EL (cell line): ENCODE measurements at regions not wholly inside any gene's neighbourhood (a gene's known extent, or its start where the extent isn't known, plus 50 kb on each side); places are given as distances from the start of the nearest gene placed in this dataset.

Experiments used
- DNase-seq: peaks from one replicate; pipeline ENCODE4 v3.0.0-alpha.2; 2016

DNA sequence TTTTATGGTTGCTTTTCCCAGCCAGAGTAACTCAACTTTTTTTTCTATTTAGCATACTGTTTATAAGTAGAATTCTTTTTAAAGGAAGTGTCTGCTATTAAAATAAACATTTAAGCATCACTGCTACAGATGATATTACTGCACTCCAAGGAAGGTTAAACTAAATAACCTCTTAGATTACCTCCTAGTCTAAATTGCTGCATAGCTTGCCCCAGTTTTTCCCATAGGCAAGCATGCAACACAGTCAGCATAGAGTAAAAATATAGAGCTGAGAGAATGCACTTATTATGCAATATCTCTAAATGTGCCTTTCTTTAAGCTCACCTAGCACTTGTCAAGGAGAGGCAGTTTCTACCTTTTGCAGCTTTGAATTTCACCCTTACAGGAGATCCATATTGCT, 1392.4 kb upstream of the CELF2 start:
- no peak for DNase-seq

DNA sequence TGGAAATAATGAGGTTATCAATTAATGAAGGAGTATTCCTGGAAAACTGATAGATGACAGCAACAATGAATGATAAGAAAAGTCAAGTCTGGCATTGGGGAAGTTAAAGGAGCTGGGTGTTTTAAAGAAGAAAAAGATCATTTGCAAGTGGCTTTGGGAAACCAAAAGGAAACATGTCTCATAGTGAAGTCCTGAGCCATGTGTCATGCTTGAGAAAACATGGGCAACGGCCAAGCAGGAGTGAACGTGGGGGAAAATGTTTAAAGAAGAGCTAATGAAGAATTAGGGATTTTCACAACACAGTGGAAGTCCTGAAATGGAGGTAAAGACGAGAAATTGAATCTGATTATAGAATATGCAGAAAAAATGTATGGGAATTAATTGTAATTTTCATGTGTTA, 1383.2 kb upstream of the CELF2 start:
- DNase-seq = peak; percentile 36

DNA sequence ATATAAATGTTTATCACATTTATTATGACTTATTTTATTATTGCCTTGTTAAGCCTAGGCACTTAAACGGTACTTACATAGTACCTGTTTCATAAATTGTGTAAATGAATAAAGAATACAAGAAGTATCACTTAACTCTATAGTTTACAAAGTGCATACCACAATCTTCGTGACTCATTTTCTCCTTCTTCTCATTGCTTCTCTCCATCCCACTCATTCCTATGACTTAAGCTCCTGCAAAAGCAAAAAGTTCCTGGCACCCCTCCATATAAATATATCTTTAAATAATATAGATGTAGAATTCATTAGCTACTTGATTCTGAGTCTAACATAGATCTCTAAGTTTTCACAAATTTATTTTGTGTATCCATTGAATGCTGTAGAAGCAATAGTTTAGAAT, 1382.0 kb upstream of the CELF2 start:
- DNase-seq = peak; percentile 28

DNA sequence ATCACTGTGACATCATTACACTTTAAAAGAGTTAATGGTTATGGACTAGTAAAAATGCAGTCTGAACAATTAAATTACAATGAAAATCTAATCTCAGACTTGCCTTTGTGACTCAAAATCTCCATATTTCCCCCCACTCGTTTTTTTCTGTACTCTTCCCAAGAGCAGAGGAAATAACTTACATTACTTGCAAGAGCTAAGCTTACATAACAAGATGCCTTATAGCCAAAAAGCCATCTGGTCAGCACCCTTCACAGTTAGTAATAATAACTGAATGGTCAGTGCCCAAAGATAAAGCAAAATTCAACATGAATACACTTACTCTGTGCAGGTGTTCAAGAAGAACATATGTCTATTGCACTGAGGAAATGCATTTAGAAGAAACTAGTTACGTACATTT, 1381.5 kb upstream of the CELF2 start:
- DNase-seq = no peak

DNA sequence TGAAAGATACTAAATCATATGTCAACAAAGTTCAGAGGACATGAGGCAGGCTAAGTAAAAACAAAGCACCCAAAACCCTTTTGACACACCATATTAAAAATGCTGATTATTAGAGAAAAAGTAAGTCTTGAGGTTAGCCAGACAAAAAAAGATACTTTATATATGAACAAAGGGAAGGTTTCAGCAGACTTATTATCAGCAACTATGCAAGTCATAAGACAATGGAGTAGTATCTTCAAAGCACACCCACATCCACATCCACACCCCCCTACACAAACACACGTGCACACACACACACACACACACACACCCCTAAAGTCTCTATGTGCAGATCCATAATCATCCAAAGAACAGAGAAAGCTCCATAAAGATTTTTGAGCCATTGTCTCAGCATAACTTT, 1373.9 kb upstream of the CELF2 start:
- DNase-seq = no peak

DNA sequence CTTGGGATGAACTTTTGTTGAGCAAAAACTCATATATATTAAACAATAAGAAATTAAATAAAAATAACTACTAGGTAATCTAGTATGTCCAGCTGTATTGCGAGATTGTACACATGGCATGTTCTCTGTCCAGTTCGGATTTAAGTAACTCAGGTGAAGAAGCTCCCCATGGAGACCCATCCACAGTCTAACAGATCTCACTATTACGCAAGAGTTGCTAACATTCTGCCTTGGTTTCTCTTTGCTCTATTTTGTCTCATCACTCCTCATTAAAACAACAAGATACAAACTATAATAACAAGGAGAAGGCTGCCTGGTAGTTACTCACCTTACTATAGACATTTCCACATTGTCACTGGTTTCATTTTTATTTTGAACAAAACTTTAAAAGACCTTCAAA, 1372.3 kb upstream of the CELF2 start:
- no peak for DNase-seq

DNA sequence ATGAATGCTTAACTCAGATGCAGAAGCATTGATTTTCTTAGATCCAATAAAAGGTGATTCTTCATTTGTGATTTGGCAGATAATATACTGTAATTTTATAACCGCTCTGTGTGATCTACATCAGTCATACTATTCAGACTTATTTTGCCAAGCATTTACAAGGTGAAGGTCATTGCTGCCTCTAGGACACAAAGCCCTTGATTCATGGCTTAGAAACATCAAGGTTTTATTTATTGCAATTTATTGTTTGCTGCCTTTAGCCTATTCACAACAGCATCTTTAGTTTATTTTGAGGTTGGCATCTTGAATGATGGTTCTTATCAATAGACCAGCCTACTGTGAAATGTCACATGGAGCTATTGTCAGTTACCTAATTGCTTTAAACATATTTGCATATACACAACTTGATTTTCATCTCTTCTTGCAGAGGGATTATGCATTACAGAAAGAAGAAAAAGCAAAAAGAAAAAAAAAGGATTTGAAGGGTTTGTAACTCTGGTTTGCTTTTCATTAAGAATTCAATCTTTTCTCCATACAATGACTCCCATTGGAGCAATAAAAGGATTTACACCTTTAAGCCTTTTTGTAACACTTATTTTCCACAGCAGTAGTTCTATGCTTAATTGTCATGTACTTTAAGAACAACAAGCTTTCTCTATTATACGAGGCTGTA, 1371.6 kb upstream of the CELF2 start:
- no peak for DNase-seq

DNA sequence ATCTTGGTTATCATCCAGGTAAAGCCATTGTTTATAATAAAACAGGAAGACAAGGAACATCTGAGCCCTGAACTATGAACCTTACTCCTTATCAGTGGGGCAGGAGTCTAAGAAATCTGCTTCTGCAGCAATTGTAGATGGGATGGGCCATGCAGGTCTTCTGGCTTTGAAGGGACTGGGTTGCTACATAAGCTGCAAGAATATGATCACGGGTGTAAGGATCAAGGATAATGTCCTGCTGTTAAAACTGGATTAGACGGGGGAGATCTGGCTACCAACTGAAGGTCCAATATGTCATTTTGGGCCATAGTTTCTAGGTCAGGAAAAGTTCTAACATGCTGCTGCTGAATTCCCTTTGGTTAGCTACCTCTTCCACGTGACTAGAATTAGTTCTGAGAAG, 1363.4 kb upstream of the CELF2 start:
- no peak for DNase-seq

DNA sequence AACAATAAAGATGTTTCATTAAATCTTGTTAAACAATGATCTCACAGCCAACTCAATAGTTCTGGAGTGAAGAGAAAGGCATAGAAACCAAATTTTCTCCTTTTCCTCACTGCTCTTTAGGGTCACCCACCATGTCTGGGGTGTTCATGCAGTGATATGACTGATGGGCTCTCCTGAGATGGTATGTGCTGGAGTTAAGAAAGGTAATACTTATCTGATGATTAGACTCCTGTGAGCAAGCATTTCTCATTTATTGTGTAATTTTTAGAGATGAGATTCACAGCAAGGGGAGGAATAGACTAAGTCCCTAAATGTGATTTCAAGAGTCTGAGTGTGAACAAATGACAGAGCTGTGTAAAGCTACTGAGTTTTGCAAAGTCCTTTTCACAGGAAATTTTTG, 1361.3 kb upstream of the CELF2 start:
- DNase-seq = no peak

DNA sequence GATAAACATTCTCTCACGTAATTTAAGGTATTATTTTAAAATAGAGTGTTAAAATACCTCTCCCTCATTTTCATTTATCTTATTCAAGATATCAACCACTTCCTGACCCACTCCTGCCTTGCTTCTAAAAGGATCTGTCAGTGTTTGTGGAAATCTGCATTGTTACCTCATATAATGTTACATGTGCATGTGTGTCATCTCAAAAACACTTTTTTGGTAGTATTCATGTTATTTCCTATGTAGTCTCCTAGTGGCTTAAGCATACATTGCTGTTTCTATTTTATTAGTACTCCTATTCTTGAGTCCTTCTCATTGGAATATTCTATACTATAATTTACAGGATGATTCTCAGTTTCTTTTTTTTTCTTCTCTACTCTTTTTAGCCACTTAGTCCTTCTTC, 1360.7 kb upstream of the CELF2 start:
- DNase-seq = no peak

DNA sequence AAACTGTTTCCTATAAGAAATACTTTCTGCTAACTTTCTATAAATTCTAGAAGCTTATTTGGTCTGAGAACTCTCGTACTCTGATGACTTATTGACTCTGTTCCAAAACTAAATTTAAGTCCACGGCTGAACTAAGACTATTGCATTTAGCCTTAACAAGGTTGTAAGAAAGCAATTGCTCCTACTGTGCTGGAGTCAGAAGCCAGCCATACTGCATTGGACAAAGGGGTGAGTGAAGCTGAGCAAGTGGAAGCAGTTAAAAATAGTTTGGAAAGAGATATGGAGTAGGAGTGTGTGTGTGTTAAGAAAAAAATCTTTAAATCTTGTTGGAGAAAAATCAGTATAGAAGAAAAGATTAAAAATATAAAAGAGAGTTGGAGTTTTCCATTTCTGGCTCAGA, 1360.1 kb upstream of the CELF2 start:
- DNase-seq = no peak

DNA sequence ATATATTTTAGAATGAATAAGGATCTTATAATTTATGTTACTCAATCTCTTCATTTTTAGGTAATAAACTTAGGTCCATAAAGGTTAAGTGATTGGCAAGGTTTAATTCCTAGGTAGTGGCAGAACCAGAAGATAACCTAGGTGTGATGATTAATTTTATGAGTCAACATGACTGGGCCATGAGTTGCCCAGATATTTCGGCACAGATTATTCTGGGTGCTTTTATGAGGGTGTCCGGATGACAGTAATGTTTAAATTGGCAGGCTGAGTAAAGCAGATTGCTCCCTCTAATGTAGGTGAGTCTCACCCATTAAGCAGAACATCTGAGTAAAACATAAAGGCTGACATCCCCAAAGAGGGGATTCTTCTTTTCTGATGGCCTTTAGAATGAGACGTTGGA, 1349.3 kb upstream of the CELF2 start:
- DNase-seq = no peak

DNA sequence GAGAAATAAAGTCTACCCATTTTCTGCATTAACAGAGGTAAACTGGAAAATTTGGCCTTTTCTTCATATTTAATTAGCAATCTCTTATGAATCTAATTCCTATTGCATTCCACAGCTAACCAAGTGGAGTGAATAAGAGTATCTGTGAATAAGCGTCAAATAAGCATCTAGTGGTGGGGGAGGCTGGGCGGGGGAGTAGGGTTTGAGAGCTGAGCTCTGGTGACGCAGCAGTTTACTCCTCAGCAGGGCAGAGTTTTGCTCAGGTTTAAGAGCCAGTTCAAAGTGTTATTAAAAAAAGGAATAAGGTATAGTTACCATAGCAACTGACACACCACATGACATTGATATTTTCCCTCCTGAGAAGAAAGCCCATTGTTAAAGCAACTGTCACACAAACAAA, 1346.8 kb upstream of the CELF2 start:
- DNase-seq = no peak

DNA sequence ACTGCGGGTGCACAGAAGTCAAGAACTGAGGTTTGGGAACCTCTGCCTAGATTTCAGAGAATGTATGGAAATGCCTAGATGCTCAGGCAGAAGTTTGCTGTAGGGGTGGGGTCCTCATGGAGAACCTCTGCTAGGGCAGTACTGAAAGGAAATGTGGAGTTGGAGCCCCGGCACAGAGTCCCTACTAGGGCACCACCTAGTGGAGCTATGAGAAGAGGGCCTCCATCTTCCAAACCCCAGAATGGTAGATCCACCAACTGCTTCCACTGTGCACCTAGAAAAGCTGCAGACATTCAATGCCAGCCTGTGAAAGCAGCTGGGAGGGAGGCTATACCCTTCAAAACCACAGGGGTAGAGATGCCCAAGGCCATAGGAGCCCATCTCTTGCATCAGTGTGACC, 1336.0 kb upstream of the CELF2 start:
- no peak for DNase-seq

DNA sequence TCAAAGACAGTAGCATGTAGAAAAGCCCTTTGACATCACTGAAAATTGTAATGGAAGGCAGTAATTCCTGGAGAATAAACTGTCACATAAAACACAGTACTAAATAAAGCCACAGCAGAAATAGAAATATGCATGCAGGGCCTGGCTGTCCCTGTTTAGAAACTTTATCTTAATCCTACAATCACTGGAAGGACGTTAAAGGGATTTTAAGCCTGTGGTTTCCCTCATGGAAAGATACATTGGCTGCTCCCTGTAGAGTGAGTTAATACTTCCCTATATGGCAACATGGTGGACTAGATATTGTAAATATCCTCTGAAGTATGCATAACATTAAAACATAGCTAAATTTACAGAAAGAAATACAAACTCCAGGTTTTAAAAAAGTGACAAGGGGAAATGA, 1334.9 kb upstream of the CELF2 start:
- no peak for DNase-seq

DNA sequence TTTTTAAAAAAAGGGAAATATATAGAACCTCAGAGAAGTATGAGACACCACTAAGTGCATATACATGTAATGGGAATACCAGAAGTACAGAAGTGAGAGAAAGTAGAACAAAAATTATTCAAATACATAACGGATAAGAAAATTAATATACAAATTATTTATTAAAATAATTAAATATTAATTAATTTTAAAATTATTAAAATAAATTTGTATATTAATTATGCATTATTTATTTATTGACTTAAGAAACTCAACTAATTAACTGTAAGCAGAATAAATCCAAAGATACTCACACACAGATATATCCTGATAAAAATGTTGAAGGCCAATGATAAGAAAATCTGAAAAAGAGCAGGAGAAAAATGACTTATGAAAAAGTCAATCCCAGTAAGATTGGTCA, 1333.5 kb upstream of the CELF2 start:
- DNase-seq = no peak

DNA sequence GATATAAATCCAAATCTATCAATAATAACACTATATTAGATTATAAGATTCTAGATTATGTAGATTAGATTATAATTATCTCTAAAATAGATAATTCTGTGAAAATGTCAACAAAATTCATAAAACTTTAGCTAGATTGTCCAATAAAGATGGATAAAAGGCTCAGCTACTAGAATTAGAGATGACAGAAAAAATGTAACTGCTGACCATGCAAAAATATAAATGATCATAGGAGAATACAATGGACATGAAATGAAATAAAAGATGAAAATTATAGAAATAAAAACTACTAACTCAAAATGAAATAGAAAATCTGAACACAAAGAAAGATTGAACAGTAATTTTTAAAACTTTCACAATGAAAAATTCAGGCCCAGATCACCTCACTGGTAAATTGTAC, 1332.1 kb upstream of the CELF2 start:
- no peak for DNase-seq

DNA sequence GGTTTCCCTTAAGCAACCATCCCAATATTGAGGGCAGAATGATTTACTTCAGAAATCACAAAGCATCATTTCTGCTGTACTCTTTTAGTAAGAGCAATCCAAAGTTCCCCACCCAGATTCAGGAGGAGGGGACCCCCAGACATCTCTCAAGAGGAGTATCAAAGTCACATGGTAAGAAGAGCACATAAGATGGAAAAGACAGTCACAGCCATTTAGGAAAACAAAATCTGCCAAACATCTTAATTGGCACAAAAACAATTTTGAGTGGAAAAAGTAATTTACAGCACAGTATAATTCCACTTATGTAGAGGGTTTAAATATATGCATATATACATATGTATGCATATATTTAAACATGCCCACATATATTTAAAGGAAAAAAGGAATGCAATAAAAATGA, 1329.0 kb upstream of the CELF2 start:
- no peak for DNase-seq

DNA sequence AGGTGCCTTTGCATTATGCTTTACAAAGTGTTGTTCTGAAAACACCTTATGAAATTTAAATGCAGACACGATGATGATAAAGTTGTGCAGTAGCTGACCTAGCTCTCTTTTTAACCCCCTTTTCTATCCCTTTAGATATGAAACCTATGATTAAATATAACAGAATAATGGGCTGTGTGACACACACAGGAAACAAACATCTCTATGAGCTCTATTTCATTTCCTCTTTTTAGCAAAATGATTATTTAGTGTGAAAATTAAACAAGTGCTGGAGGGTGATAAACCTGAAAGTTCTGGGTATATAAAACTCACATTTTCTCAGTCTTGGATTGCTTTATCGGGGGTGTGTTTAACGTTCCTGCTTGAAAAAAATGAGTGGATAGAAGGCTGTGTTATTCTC, 1310.5 kb upstream of the CELF2 start:
- DNase-seq = no peak

DNA sequence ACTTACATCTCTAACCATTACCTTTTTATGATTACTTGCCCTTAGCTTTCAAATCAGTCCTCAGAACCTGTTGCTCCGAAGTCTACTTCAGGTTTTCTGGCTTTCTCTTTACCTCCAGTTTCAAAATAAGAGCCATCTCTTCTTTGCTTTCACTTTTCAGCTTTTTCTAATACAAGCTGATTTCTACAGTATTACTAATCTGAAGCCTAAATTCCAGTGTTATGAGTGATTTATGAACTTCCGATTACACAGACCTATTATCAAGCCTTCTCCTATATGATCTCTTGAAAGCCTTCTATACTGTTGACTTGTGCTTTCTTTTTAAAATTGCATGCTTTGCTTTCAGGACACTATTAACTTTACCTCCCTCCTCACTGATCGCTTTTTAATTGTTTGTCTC, 1307.8 kb upstream of the CELF2 start:
- peak; percentile 4 for DNase-seq

DNA sequence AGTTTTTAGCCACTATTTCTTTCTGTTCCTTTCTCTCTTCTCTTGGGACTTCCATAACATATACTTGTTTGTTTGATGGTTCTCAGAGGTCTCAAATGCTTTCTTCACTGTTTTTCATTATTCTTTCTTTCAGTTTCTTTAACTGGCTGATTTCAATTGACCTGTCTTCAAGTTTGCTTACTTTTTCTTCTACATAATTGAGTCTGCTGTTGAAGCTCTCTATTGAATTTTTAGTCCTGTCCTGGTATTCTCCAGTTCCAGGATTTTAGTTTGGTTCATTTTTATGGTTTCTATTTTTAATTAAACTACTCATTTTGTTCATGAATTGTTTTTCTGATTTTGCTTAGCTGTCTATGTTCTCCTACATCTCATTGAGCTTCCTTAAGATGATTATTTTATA, 1305.3 kb upstream of the CELF2 start:
- DNase-seq = no peak

DNA sequence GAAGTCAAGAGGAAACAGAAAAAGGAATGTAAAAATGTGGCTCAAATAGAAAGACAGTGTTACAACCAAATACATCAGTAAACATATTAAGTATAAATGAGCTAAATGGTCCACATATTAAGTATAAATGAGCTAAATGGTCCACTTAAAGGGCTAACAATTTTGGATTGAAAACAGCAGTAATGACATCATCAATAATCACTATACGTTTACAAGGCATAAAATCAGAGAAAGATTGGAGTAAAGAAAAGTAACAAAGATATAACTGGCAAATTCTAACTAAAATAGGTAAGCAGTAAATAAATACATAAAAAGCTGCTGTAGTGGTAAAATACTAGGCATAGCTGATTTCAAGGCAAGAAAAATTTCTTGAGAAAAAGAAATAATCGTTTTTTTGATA, 1298.4 kb upstream of the CELF2 start:
- no peak for DNase-seq

DNA sequence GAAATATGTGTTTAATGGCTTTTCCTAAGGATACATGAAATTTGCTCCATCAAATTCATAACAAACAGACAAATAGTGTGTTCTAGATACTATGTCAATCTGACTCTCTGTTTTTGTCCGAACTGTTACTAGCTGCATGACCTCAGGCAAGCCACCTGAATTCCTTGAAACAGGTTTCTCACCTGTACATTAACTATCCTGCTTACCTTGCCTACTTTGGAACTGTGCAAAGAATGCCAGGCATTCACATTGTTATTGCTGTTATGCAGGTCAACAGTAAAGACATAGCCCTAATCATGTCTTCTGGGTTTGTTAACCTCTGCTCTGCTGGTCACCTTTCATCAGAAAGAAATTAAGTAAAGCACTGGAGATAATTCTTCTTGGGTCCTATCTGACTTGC, 1283.9 kb upstream of the CELF2 start:
- no peak for DNase-seq

DNA sequence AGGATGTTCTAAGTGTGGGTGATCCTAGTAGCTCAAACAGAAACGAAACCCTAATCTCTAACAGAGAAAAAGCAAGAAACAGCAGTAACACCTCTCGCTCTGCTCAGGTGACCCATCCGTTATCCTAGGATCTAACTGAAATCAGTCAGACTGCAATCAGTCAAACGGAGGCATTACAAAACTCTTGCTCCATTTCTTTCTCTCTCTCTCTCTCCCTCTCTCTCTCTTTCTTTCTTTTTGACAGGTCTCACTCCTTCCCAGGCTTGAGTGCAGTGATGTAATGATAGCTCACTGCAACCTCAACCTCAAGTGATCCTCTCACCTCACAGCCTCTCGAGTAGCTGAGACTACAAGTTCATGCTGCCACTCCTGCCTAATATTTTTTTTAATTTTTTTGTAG, 1283.5 kb upstream of the CELF2 start:
- no peak for DNase-seq

DNA sequence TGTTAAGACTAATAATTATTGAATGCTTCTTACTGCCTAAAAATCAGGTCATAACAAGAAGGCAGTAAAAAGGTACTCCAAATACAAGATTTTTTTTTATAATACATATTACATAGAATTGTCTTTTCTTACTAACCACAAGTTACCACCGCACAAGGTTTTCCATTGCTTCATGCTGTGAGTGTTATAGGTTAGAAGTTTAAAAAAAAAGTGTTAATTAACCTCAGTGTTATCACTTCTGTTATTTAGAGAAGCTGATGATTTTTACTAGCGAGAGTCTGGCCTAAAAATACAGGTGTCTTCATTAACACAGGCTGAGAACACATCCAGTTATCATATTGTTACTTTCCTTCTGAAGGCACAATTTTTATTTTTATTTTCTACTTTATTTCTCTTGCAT, 1281.9 kb upstream of the CELF2 start:
- DNase-seq = no peak

DNA sequence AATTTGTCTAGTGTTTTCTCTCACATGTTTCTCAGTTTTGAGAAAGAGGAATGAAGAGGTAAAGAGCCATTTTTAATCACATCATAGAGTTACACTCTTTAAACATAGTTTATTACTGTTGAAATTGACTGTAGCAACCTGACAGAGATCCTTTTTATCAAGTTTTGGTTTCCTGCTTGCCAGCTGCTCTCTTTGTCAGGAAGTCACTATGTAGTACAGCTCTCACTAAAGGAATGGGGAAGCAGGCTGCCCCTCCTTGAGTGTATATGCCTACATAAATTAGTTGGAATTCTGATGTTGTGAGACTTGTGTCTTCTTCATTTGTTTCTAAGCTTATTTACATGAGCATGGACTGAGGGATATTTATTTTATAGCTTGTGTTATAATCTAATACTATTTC, 1274.0 kb upstream of the CELF2 start:
- no peak for DNase-seq
